ENCODE measurements at regions not wholly inside any gene's neighbourhood (a gene's known extent, or its start where the extent isn't known, plus 50 kb on each side); places are given as distances from the start of the nearest gene placed in this dataset.

DNA sequence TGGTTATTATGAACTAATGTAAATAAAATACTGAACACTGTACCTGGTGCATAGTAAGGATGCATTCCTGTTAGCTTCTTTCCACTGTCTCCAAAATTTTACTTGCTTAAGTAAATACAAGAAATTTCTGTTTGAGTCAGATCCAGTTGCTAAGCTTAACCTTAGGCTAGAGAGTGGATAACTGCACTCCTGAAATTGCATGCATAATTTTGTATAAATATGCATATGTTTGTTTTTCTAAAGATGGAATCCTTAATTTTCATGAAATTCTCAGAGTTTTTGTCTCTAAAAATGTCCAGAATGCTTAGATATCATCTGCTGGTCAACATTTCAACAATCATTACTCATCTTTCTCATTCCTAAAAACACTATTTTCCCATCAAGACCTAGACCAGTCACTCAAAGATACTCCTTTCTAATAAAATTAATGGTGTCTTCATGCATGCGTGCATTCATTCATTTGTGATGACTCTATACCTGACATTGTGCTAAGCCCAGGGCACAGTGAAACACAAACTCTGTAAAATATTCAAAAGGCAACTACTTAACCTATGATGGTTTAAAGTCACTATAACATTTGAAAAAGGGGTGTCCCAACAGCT, 284.8 kb downstream of the SEC61B start:
- TF ChIP-seq EZH2phosphoT487 (IDR thresholded peaks at IDR 0.05; ENCODE audit: insufficient read depth, low read depth) (no peak), EZH2 (IDR thresholded peaks at IDR 0.05; ENCODE audit: insufficient read depth, poor library complexity, severe bottlenecking) (no peak)
